ENCODE measurements at regions not wholly inside any gene's neighbourhood (a gene's known extent, or its start where the extent isn't known, plus 50 kb on each side); places are given as distances from the start of the nearest gene placed in this dataset.
A peak's percentile ranks its signal among the peaks of the same experiment; 100 is the strongest.

GRCh38 chr5:88389338-88390095 lies 120.9 kb upstream of the TMEM161B start:
- H3K23me2 ChIP-seq (ENCODE audit: low read depth, low read length) = no peaks in the 10 kb centered on the region
- H3K9me3 ChIP-seq (ENCODE audit: insufficient read depth in 2 of 2, low read depth in 1 of 2, low read length in 1 of 2) = no peaks in the 10 kb centered on the region
- WGBS, 2 experiments (ENCODE audit: extremely low coverage in 1 of 2, insufficient coverage in 1 of 2, insufficient read length in 1 of 2, insufficient replicate concordance in 2 of 2, low coverage in 1 of 2, low lambda C conversion rate in 2 of 2, missing lambda C conversion rate in 1 of 2) = 66% methylated on average over 4 of the region's 4 CpGs; no CpG with 5 or more reads in 1 of the 2 experiments
- no peak overlapping the region for H3K4ac ChIP-seq (replicated peaks; ENCODE audit: insufficient read length, low read depth, low read length)
- H3K27me3 ChIP-seq (replicated peaks in 1 of 4; ENCODE audit: control insufficient read depth in 3 of 4, extremely low read depth in 1 of 4, insufficient read depth in 3 of 4, low read length in 3 of 4) = no peaks in the 10 kb centered on the region
- no peak overlapping the region for H3K56ac ChIP-seq (replicated peaks; ENCODE audit: insufficient read length, low read depth, low read length)
- H4K5ac ChIP-seq (ENCODE audit: insufficient read length, low read depth, low read length) = no peak overlapping the region
- no peaks in the 10 kb centered on the region for H3K79me2 ChIP-seq (ENCODE audit: control insufficient read depth in 1 of 2, insufficient read depth in 2 of 2, low read length in 2 of 2)
- peak overlapping the region; percentile 63 for H2BK5ac ChIP-seq (ENCODE audit: low read depth, low read length)
- no peak overlapping the region; the same call in 1 of the 2 replicates for H2AK5ac ChIP-seq (ENCODE audit: low read depth, low read length)
- no peak overlapping the region for H2BK15ac ChIP-seq (ENCODE audit: low read length)
- H3K4me2 ChIP-seq (ENCODE audit: insufficient read depth in 1 of 2, low read depth in 2 of 2, low read length in 2 of 2) = peak overlapping the region; percentile 25 to 54; a peak in 1 of 4 replicates
- H4K91ac ChIP-seq (replicated peaks; ENCODE audit: insufficient read length, low read length) = peak overlapping the region; percentile 46
- DNase-seq (ENCODE audit: low read depth in 1 of 2, low spot score in 2 of 2) (no peak), FAIRE-seq (no peak)
- peaks cover 0 to 32% (median 28%) of the 10 kb centered on the region in 4 experiments; a peak in 5 of 7 replicates for H3K4me1 ChIP-seq (replicated peaks in 1 of 4; ENCODE audit: control insufficient read depth in 3 of 4, insufficient read depth in 4 of 4, low read length in 3 of 4)
- peak overlapping the region in 1 of 4 experiments; percentile 39; a peak in 1 of 8 replicates for H3K4me3 ChIP-seq (ENCODE audit: extremely low read depth in 1 of 4, insufficient read depth in 2 of 4, low read depth in 3 of 4, low read length in 4 of 4)
- no peak overlapping the region for H2AFZ ChIP-seq (ENCODE audit: low read length)
- H3K36me3 ChIP-seq (ENCODE audit: control insufficient read depth in 2 of 4, insufficient read depth in 4 of 4, low read length in 3 of 4) = no peaks in the 10 kb centered on the region
- H3K23ac ChIP-seq (ENCODE audit: insufficient read length) = no peak overlapping the region
- no peaks in the 10 kb centered on the region for H4K20me1 ChIP-seq (replicated peaks in 1 of 2; ENCODE audit: control insufficient read depth in 1 of 2, insufficient read depth in 2 of 2, low read length in 2 of 2)
- ChIA-PET CTCF (ENCODE audit: partially characterized antibody) (interaction anchor here (0.6 to 1.4 kb wide), 3 partner anchors 11 to 25 kb away, joined by 3 read pairs; no protein-coding TSS in a partner anchor), POLR2A (ENCODE audit: partially characterized antibody) (interaction anchor here (0.7 to 1.8 kb wide), 8 partner anchors 8 to 278 kb away, joined by 3 to 15 read pairs (median 4); no protein-coding TSS in a partner anchor)
- H3K18ac ChIP-seq (ENCODE audit: extremely low read depth, low read length) = peak overlapping the region; percentile 33; the same call in 1 of the 2 replicates
- H2BK120ac ChIP-seq (replicated peaks; ENCODE audit: low read depth, low read length) = peak overlapping the region; percentile 12
- H4K8ac ChIP-seq (ENCODE audit: extremely low read depth, insufficient read depth, low read length) = no peak overlapping the region
- peak overlapping the region; percentile 35; the same call in 1 of the 2 replicates for H2BK12ac ChIP-seq (ENCODE audit: low read depth, low read length)
- no peak overlapping the region for H3K14ac ChIP-seq (ENCODE audit: insufficient read length)
- peak overlapping the region; percentile 69; the same call in 1 of the 2 replicates for H3K27ac ChIP-seq (ENCODE audit: low read depth, low read length)
- no peak overlapping the region for H3K9ac ChIP-seq (replicated peaks in 1 of 4; ENCODE audit: extremely low read depth in 1 of 4, low read depth in 3 of 4, low read length in 3 of 4)
- peak overlapping the region; percentile 34; the same call in 1 of the 2 replicates for H2BK20ac ChIP-seq (ENCODE audit: low read length)
- H3K79me1 ChIP-seq (ENCODE audit: low read depth, low read length) = no peaks in the 10 kb centered on the region
- TF ChIP-seq CBX8 (IDR thresholded peaks at IDR 0.05; ENCODE audit: borderline replicate concordance, low read depth, low read length) = no peak
- no peak for TF ChIP-seq MAFK (IDR thresholded peaks at IDR 0.05; ENCODE audit: low read depth, low read length)
- TF ChIP-seq ZNF274 (IDR thresholded peaks at IDR 0.05; ENCODE audit: borderline replicate concordance, extremely low read depth, low read length) = no peak
- TF ChIP-seq BRCA1 (IDR thresholded peaks at IDR 0.05; ENCODE audit: low read depth, low read length) = no peak
- no peak for TF ChIP-seq PHF8 (conservative IDR thresholded peaks at IDR 0.05; ENCODE audit: low read depth, low read length)
- TF ChIP-seq RNF2 (IDR thresholded peaks at IDR 0.05; ENCODE audit: borderline replicate concordance, low read depth, low read length, missing control alignments, poor library complexity, severe bottlenecking) = no peak
- no peak for TF ChIP-seq SAP30 (IDR thresholded peaks at IDR 0.05; ENCODE audit: insufficient read depth, insufficient replicate concordance, low read length)
- no peak for TF ChIP-seq NRF1 (IDR thresholded peaks at IDR 0.05; ENCODE audit: low read depth, low read length)
- TF ChIP-seq RBBP5 (IDR thresholded peaks at IDR 0.05; ENCODE audit: borderline replicate concordance, low read depth, low read length) = no peak
- no peak for TF ChIP-seq SIX5 (IDR thresholded peaks at IDR 0.05; ENCODE audit: low read depth, low read length)
- TF ChIP-seq CHD2 (IDR thresholded peaks at IDR 0.05; ENCODE audit: low read length) = no peak
- no peak for TF ChIP-seq SIRT6 (IDR thresholded peaks at IDR 0.05; ENCODE audit: low read length)
